GM19452 (cell line): ENCODE measurements at regions not wholly inside any gene's neighbourhood (a gene's known extent, or its start where the extent isn't known, plus 50 kb on each side); places are given as distances from the start of the nearest gene placed in this dataset.
"Not testable (repeated sequence)": the region's sequence is repeated elsewhere in the genome, so short reads cannot be mapped to it uniquely, and the experiment has no call there.

Source experiments
- ATAC-seq: cut with Tn5 transposase; IDR thresholded peaks from one replicate; pipeline ENCODE4 v1.9.1; 2021; ENCODE audit not compliant: unreplicated experiment

DNA sequence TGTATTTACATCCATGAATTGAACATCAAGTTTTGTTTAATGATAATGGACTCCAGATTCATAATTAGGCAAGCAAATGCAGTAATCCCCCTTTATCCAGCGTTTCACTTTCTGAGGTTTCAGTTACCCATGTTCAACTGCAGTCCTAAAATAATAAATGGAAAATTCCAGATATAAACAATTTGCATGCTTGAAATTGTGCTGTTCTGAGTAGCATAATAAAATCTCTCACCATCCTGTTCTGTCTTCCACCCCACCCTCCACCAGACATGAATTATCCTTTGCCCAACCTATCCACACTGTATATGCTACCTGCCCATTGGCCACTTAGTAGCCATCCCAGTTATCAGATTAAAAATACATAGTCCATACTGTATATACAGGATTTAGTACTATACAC, 224.5 kb upstream of the CHAC2 start:
- no peak for ATAC-seq

DNA sequence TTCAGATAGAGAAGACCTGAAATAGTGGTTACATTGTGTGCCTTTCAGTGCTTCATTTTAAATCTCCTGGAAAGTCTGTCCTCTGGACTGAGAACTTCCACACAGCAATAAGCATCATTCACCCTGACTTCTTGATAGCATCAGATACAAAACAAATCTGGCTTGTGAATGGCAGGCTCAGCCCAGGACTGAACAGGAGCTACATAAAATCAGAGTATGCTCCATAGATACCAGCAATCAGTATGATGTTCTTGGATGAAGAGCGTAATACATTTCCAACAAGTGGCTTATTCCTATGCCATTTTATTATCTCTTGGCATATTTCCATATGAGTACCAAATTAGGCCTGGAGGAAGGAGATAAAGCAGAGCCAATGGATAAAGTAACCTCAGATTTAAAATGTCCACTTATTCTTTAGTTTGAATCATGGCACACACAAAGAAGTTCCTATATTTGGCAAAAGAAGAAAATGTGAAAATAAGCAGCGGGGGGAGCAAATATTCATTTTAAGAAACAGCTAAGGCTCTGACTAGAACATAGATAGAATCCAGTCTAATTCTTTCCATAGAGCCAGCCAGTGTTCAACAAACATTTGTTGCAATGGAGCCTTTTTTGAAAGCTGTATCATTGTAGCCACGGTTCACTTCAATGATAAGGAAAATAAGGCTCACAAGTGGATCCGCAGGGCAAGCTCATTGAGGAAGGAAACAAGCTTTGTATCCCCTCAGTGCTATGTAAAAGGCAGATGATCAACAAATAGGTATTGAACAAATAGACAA, 230.8 kb upstream of the CHAC2 start:
- no peak for ATAC-seq

DNA sequence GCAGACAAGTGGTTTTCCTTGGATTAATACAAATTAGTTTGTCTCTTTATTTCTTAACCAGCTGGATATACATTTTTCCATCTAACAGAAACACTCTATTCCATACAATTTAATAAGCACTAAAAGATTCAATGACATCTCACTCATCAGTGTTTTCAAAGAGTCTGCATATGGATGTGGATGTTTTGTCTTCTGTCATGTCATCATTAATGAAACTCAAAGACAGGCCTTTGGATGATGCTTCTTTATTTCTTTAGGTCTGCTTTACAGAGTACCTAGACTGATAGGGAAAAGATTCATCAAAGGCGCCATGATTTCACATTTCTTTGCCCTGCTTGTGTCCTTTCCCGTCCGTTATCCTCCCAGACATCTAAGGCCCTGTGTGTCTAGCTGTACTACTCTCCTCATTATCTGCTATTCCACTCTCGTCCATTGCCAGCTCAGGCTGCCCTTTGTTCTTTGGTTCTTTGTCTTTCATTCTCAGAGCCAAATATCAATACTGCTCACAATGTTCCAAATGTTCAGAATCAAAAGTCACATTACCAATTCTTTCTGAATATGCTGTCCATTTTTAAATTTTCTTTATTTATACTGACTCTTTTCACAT, 232.3 kb upstream of the CHAC2 start:
- no peak for ATAC-seq

DNA sequence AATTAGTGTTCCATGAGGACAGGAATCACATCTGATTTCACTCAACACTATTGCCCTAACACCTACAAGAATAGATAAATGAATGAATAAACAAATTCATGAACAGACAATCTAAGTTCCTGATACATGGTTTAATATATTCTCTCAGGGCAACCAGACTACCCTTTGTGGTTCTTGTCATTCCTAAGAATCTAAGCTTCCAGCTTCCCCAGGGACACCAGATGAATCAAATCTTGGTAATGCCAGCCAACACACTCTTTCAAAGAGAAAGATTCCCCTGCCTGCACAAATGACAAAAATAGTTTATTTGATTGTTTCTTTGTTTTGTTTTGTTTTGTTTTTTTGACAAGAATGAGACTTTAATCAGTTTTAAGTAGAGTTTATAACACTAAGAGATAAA, 237.5 kb upstream of the CHAC2 start:
- ATAC-seq = no peak

DNA sequence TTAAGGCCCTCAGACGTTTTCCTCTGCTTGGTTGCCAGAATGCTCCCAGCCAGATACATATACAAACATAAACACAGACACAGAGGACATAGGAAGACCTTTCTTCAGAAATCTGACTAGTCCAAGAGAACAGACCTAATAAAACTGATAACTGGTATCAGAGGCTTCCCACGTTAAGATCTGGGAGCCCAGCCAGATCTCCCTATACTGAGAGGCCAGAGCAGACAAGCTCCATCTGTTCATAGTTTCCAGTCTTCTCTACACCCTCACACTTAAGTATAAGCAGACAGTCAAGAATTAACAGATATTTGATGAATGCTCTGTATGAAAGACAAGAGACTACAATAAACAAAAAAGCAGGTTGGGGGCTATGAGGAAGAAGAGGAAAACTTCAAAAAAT, 240.5 kb upstream of the CHAC2 start:
- no peak for ATAC-seq

DNA sequence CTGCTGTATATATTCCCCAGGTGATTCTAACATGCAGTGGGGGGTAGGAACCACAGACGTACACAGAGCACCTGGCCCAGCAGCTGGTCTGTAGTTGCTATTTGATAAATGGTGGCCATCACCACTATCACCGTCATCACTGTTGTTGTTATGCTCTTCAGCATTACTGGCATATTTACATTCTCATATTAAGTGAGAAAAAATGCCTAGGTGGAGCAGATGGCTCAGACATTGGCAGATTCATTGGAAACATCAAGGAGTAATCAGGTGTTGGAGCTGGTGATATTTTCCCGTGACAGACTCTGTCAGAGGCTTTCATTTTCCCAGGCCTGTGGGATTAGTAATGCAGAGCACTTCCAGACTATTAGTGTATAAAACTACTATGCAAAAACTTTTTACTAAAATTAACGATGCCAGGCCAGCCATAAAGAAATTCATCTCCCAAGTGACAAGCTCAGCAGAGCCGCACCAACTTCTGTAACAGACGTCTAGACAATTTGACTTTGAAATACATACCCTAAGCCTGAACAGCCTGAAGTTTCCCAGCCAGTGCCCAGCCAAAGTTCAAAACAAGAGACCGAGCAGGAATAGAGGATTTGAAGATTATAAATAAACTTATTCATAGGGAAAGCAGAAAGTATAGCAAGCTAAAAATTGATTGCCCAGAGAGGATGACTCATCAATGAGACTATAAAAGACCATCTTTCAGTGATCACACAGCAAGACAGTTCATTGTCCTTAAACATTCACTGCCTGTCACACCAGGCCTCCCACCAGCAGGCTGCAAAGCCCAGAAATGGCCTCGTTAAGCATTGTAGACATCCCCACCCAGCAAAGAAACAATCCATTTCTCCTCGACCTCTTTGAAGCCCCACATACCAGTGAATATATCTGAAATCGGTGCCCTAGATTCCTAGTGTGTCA, 247.4 kb upstream of the CHAC2 start:
- no peak for ATAC-seq

DNA sequence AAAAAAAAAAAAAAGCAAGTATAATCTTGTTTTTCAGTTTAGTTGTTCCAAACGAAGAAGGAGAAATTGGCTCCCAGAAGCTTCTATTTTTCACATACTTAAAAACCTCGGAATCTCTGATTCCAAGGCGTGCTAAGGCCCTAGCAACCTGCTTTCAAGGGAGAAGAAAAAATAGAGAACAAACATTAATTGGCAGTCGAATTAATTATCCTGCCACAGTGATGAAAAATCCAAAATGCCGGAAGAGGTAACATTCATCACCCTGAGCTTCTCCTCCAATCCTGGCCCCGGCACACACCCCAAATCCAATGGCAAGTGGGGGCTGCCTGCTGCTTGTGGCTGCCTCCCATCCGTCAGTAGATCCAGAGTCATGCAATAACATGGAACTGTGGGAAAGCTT, 250.2 kb upstream of the CHAC2 start:
- ATAC-seq = no peak

DNA sequence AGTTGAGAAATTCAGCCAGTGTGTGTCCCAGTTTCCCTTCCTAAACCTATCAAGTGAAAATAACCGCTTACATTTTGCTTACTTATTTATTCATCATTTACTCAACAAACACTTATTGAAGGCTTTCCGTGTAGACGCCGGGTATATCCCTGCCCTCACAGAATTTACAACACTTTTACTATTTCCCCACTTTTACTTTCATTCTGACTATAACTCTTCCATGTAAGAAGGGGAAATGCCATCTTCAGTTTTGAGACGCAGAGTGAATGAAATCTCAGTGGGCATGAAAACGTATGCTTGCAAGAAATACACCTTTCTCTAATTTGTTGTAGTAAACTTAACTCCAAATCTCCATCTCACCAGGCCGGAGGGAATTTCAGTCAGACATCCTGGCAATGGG, 251.0 kb upstream of the CHAC2 start:
- ATAC-seq = no peak

DNA sequence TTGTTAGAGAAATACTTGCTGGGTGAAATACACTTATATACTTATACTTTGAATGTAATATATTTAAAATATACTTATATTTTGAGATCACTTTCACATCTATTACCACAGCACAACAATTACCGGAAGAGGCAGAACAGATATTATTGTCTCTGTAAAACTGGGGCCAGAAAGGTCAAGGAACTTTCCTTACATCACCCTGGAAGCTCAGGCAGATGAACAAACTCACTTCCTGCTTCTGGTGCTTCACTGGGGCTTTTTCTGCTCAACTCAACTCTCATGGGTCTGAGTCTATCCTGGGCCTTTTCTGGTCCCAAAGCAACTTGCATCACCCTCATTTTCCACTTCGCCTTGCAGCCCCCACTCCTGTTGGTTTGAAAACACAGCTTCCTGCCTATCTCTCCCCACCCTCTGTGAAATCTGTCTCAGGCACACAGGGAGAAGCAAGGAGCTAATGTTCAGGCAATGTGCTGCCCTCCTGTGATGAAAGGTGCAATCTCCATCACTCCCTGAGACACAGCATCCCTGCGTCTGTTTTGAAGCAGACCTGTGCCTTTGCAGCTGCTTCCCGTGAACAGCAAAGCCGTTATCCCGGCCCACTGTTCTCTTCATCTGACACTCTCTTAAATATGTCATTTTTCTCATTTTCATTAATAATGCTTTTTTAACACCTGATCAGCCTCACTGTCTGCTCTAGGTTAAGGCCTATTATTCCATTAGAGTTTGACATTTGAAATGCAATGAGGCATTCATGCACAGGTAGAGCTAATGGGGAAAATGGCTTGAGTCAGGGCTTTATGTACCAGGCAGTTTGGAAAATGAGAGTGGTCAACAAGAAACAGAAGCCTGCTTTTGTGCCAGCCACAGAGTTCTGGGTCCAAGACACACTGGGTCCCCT, 251.9 kb upstream of the CHAC2 start:
- ATAC-seq = no peak

DNA sequence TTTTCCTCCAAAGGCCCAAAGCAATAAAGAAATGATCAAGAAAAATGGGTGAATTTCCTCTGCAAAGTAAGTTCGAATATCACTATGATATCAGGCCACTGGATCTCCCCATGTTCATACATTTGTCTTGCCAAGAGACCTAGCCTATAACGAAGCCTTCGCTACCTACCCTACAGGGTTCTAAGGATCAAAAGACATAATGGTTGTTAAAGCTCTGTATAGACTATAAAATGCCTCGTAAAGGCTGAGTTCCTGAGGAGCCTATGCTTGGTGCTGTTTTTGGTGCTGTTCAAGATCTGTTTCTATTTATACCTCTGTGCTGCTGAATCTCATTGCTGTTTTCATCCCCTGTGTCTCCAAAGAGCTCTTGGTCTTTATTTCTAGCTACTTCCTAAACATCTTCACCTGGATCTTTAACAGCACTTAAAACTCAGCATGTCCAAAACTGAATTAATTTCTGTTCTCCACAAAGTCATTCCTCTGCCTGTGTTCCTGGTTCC, 254.4 kb upstream of the CHAC2 start:
- no peak for ATAC-seq

DNA sequence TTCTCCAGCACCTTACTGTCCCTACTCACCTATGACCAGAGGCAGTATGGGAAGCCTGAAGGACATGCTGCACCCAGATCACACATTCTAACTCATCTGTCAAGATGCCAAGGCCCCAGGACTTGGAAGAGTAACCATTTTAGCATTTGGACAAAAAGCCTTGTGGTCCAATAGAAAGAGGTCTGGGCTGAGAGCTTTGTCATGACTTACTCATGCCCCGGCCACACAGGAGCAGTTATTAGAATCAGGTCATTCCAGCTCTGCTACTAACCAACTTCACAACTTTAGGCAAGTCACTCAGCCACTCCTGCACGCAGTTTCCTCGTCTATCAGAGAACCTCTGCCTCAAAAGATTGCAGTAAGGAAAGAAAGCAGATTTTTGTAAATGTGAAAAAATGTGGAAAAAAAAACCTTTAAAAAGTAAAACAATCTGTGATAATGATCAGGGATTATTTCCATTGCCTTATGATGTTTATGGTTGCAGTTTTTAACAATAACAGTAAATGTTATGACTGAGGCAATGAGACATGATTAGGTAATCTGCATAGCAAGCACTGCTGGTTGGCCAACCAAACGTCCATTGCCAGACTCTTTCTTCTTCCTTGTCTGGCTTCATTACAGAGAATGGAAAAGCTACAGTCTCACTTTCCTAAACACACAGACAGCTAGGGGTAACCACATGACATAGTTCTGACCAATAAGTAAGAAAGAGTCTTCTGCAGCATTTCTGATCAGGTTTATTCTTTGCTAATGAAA, 255.4 kb upstream of the CHAC2 start:
- ATAC-seq = no peak

DNA sequence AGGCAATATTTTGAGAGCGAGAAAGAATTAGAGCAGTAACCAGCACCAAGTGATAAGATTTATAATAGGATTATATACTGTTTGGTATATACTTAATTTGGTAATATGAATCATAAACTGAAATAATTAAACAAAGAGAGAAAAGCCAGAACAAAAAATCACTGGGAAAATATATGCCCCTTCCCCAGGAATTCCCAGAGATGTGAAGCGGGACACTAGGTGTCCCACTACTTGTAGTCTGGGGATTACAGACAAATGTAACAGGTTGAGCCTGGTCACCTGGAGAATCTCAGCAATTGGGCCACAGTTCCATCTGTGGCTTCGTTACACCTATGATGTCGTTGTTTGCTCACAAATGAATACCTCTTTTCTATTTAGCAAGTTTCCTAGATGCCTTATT, 256.1 kb upstream of the CHAC2 start:
- no peak for ATAC-seq

DNA sequence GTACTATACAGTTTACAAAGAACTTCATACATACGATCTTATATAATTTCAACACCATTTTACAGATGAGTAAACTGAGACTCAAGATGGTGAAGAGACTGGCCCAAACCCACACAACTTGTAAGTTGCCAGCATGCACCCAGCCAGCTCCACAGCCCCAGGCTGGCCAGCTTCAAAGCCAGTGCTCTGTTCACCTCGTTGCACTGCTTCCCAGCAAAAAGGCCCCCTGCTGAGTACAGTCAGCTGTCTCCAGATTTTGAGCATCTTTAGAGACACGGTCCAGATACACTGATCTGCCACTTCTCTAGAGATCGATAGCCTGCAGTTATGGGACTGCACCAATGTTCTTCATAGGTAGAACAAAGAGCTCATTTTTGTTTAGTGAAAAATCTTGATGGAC, 257.2 kb upstream of the CHAC2 start:
- no peak for ATAC-seq

DNA sequence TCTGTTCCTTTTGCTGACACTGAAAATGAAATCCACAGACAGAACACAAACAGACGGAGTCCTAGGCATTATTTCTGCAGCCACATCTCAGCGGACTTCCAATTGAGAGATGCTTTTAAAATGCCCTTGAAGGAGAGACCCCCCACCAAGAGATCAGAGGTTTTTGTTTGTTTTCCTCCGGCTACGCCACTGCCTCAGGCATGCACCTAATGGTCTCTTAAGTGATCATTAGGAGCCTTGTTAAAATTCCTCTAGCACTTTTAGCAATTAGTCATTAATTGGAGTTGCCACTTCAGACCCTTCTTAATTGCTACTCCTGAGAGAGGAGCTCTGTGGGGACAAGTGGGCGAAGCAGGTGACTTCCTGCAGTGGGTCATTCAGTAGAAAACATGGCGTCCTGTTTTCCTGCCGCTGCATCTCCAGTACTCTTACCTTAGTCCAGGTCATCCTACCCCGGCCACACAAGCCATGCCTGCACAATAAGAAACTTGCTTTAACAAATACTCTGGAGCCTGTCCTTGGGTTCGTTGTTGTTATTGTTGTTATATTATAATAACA, 257.7 kb upstream of the CHAC2 start:
- no peak for ATAC-seq

DNA sequence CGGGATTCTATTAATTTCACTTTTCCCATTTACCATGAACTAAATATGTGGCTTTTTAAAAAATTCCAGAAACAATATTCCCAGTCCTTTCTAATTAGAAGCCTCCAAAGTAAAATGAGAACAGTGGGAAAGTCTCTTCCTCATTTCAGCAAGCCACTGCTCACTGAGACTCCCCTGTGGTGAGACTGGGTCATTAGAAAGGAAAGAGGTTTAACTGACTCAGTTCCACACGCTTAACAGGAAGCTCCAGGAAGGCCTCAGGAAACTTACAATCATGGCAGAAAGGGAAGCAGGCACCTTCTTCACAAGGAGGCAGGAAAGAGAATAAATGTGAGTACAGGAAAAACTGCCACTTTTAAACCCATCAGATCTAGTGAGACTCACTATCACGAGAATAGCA, 258.9 kb upstream of the CHAC2 start:
- ATAC-seq = no peak

DNA sequence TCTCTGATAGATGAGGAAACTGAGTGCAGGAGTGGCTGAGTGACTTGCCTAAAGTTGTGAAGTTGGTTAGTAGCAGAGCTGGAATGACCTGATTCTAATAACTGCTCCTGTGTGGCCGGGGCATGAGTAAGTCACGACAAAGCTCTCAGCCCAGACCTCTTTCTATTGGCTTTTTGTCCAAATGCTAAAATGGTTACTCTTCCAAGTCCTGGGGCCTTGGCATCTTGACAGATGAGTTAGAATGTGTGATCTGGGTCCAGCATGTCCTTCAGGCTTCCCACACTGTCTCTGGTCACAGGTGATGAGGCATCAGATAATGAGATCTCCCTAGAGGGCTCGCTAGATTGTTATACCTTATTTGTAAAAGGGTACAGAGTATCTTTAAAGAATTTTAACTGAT, 260.5 kb upstream of the CHAC2 start:
- ATAC-seq = not testable (repeated sequence)

DNA sequence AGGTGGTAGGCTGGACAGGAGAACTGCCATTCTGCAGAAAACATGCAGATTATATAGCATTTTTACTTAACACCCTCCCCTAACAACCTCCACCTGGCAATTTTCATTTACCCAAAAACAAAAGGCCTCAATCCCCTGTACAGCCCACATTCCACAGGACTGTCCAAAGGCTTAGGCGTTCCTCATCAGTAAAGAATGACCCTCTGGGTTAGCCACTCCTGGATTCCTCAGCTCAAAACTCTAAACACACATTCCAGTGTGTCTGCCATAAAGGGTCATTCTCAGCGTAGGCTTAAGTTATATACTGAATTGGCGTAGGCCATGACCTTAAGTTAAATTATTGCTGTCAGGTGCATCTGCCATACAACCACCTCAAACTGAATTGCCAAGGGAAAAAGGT, 261.8 kb upstream of the CHAC2 start:
- no peak for ATAC-seq

DNA sequence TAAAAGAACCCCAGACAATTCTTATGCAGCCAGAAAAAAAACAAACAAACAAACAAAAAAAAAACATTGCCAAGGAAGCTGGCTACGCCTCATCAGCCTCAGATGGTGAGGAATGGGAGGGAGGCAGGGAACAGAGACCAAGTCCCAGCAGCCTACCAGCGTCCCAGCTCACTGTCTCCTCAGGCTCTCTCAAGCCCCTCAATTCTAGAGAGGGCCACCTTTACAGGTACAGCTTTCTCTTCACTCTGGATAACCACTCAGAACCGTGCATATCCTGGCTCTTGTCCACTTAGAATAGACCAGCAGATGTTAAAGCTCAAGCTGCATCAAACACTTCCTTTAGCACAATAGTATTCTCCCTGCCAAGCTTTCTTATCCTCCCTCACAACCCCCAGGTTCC, 263.1 kb upstream of the CHAC2 start:
- no peak for ATAC-seq

DNA sequence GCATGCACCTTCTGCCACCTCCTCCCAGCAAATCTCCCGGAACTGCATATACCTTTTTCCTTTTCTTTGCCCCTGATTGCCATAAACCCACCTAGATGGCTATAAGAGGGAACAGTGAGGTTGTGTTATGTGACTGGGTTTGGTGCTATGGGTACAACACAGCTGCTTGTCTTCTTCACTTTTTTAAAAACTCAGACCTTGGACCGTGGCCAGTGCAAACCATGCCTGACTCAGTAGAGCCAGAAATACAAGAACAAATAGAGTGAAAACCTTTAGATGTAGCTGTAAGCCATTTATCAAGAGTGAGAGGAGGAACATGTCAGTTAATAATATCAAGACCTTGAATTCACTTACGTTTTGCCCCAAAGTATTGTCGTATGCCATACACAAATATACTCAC, 267.4 kb upstream of the CHAC2 start:
- ATAC-seq = no peak

DNA sequence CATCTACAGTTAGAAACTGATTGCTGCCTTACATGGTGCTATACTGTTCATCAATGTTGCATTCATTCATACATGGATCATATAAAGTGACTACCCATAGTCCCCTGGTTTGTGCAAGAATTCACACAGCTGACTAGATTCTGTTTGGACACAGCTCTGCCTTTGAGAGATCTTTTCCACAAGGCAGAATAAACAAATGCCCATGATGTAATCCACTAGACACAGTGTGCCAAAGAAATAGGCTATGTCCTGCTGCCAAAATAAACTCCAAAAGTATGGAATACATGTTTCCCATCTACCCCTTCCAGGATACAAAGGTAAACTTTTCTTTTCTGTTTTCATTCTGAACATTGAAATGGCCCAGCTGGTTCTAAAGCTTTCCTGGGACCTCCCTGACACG, 269.4 kb upstream of the CHAC2 start:
- ATAC-seq = no peak
